ENCODE measurements at regions not wholly inside any gene's neighbourhood (a gene's known extent, or its start where the extent isn't known, plus 50 kb on each side); places are given as distances from the start of the nearest gene placed in this dataset.

GRCh38 chr2:139241286-139241685 is 461.1 kb upstream of the NXPH2 start:
- Histone ChIP-seq H3K36me3 (ENCODE audit: control insufficient read depth, insufficient read depth, low read length) (no peaks in the 10 kb centered on the region), H3K4me1 (no peaks in the 10 kb centered on the region), H3K9me3 (no peaks in the 10 kb centered on the region), H3K4me3 (ENCODE audit: low read depth, low read length) (no peak overlapping the region), H3K27me3 (replicated peaks; ENCODE audit: control insufficient read depth, insufficient read depth, low read length) (no peaks in the 10 kb centered on the region)
- Mint-ChIP-seq H3K4me3 (ENCODE audit: unreplicated experiment) (no peak overlapping the region), H3K27me3 (ENCODE audit: insufficient read depth, unreplicated experiment) (no peaks in the 10 kb centered on the region), H3K27ac (ENCODE audit: unreplicated experiment) (no peak overlapping the region), H3K4me1 (ENCODE audit: low read depth, unreplicated experiment) (no peaks in the 10 kb centered on the region), H3K36me3 (ENCODE audit: insufficient read depth, unreplicated experiment) (no peaks in the 10 kb centered on the region), H3K9me3 (ENCODE audit: unreplicated experiment) (no peaks in the 10 kb centered on the region)
- ChIA-PET POLR2A (no interaction called here), CTCF (no interaction called here)
- DNase-seq, result no peak
- no peak for TF ChIP-seq CTCF (IDR thresholded peaks at IDR 0.05; ENCODE audit: insufficient read depth in 1 of 2, low read depth in 1 of 2, low read length in 1 of 2, severe bottlenecking in 1 of 2, unreplicated experiment in 1 of 2)
- intact Hi-C loops (cut with micrococcal nuclease; ENCODE audit: unreplicated experiment), result no loop called here
- BruUV-seq (replicated peaks), result no TSS peak

GRCh38 chr2:139237023-139237422 is 456.8 kb upstream of the NXPH2 start:
- no peak overlapping the region for H3K27ac Mint-ChIP-seq (ENCODE audit: unreplicated experiment)
- H3K27me3 Mint-ChIP-seq (ENCODE audit: insufficient read depth, unreplicated experiment), result peaks cover 6% of the 10 kb centered on the region
- Histone ChIP-seq H3K4me1 (no peaks in the 10 kb centered on the region), H3K36me3 (ENCODE audit: control insufficient read depth, insufficient read depth, low read length) (no peaks in the 10 kb centered on the region), H3K4me3 (ENCODE audit: low read depth, low read length) (no peak overlapping the region), H3K9me3 (no peaks in the 10 kb centered on the region), H3K27me3 (replicated peaks; ENCODE audit: control insufficient read depth, insufficient read depth, low read length) (no peaks in the 10 kb centered on the region)
- POLR2A ChIA-PET, result no interaction called here
- no peak for DNase-seq
- TF ChIP-seq CTCF (IDR thresholded peaks at IDR 0.05; ENCODE audit: insufficient read depth in 1 of 2, low read depth in 1 of 2, low read length in 1 of 2, severe bottlenecking in 1 of 2, unreplicated experiment in 1 of 2), result no peak
- no peaks in the 10 kb centered on the region for H3K36me3 Mint-ChIP-seq (ENCODE audit: insufficient read depth, unreplicated experiment)
- CTCF ChIA-PET, result no interaction called here
- H3K4me1 Mint-ChIP-seq (ENCODE audit: low read depth, unreplicated experiment), result no peaks in the 10 kb centered on the region
- intact Hi-C loops (cut with micrococcal nuclease; ENCODE audit: unreplicated experiment), result no loop called here
- no peaks in the 10 kb centered on the region for H3K9me3 Mint-ChIP-seq (ENCODE audit: unreplicated experiment)
- BruUV-seq (replicated peaks), result no TSS peak
- H3K4me3 Mint-ChIP-seq (ENCODE audit: unreplicated experiment), result no peak overlapping the region

GRCh38 chr2:139230881-139231280 is 450.7 kb upstream of the NXPH2 start:
- CTCF ChIA-PET, result no interaction called here
- peaks cover 6% of the 10 kb centered on the region for H3K27me3 Mint-ChIP-seq (ENCODE audit: insufficient read depth, unreplicated experiment)
- no TSS peak for BruUV-seq (replicated peaks)

More at GRCh38 chr2:139230881-139231280, 450.7 kb upstream of the NXPH2 start:
- Histone ChIP-seq H3K9me3 (no peaks in the 10 kb centered on the region), H3K4me1 (no peaks in the 10 kb centered on the region), H3K27me3 (replicated peaks; ENCODE audit: control insufficient read depth, insufficient read depth, low read length) (no peaks in the 10 kb centered on the region), H3K4me3 (ENCODE audit: low read depth, low read length) (no peak overlapping the region), H3K36me3 (ENCODE audit: control insufficient read depth, insufficient read depth, low read length) (no peaks in the 10 kb centered on the region)
- no peaks in the 10 kb centered on the region for H3K9me3 Mint-ChIP-seq (ENCODE audit: unreplicated experiment)
- DNase-seq, result no peak
- POLR2A ChIA-PET, result no interaction called here
- H3K4me1 Mint-ChIP-seq (ENCODE audit: low read depth, unreplicated experiment), result no peaks in the 10 kb centered on the region
- H3K36me3 Mint-ChIP-seq (ENCODE audit: insufficient read depth, unreplicated experiment), result no peaks in the 10 kb centered on the region
- no peak overlapping the region for H3K27ac Mint-ChIP-seq (ENCODE audit: unreplicated experiment)
- no peak overlapping the region for H3K4me3 Mint-ChIP-seq (ENCODE audit: unreplicated experiment)
- intact Hi-C loops (cut with micrococcal nuclease; ENCODE audit: unreplicated experiment), result no loop called here
- TF ChIP-seq CTCF (IDR thresholded peaks at IDR 0.05; ENCODE audit: insufficient read depth in 1 of 2, low read depth in 1 of 2, low read length in 1 of 2, severe bottlenecking in 1 of 2, unreplicated experiment in 1 of 2), result no peak

All from Caco-2 (cell line).